HG03280 (cell line): ENCODE measurements at regions not wholly inside any gene's neighbourhood (a gene's known extent, or its start where the extent isn't known, plus 50 kb on each side); places are given as distances from the start of the nearest gene placed in this dataset.

Source experiments
- ATAC-seq: cut with Tn5 transposase; IDR thresholded peaks from one replicate; pipeline ENCODE4 v1.9.1; 2021; ENCODE audit warnings: mild to moderate bottlenecking, moderate library complexity; ENCODE audit not compliant: unreplicated experiment

- ATAC-seq, result no peak
Observed at GRCh38 chr13:73940098-73940497, 194.1 kb downstream of the KLF12 start.

GRCh38 chr13:73939603-73940002 is 194.6 kb downstream of the KLF12 start:
- no peak for ATAC-seq

- ATAC-seq, result no peak
Observed at GRCh38 chr13:73939071-73939380, 195.2 kb downstream of the KLF12 start.

- ATAC-seq, result no peak
Observed at GRCh38 chr13:73938372-73939070, 195.7 kb downstream of the KLF12 start.

GRCh38 chr13:73937441-73937840 is 196.8 kb downstream of the KLF12 start:
- no peak for ATAC-seq

- ATAC-seq, result no peak
Observed at GRCh38 chr13:73935991-73936390, 198.2 kb downstream of the KLF12 start.

GRCh38 chr13:73934771-73935170 is 199.4 kb downstream of the KLF12 start:
- ATAC-seq, result no peak

- ATAC-seq, result no peak
Observed at GRCh38 chr13:73934215-73934641, 200.0 kb downstream of the KLF12 start.

- ATAC-seq, result no peak
Observed at GRCh38 chr13:73933795-73934194, 200.4 kb downstream of the KLF12 start.

- no peak for ATAC-seq
Observed at GRCh38 chr13:73932091-73932490, 202.1 kb downstream of the KLF12 start.

GRCh38 chr13:73929287-73929932 is 204.8 kb downstream of the KLF12 start:
- ATAC-seq, result no peak

- peak; percentile 78 for ATAC-seq
Observed at GRCh38 chr13:73924607-73925006, 209.6 kb downstream of the KLF12 start.

- ATAC-seq, result no peak
Observed at GRCh38 chr13:73922493-73923393, 211.5 kb downstream of the KLF12 start.

GRCh38 chr13:73918691-73919090 is 215.5 kb downstream of the KLF12 start:
- no peak for ATAC-seq

- ATAC-seq, result no peak
Observed at GRCh38 chr13:73913751-73914518, 220.3 kb downstream of the KLF12 start.

- ATAC-seq, result no peak
Observed at GRCh38 chr13:73913079-73913740, 221.0 kb downstream of the KLF12 start.

- no peak for ATAC-seq
Observed at GRCh38 chr13:73911361-73911760, 222.8 kb downstream of the KLF12 start.

GRCh38 chr13:73910733-73911132 is 223.5 kb downstream of the KLF12 start:
- no peak for ATAC-seq

- no peak for ATAC-seq
Observed at GRCh38 chr13:73908809-73909208, 225.4 kb downstream of the KLF12 start.

GRCh38 chr13:73904625-73905024 is 229.6 kb downstream of the KLF12 start:
- no peak for ATAC-seq
